Muscle of back (tissue), 3 donors: ENCODE measurements at regions not wholly inside any gene's neighbourhood (a gene's known extent, or its start where the extent isn't known, plus 50 kb on each side); places are given as distances from the start of the nearest gene placed in this dataset.

Experiments
- DNase-seq, 3 donors: peaks; one replicate each; pipeline versions ENCODE4 v3.0.0 to v3.0.0-alpha.2; 2013

GRCh38 chr16:48948911-48949310, 332.7 kb downstream of the CBLN1 start:
- no peak for DNase-seq

- DNase-seq, result no peak
Measured at GRCh38 chr16:48947371-48947713, 334.3 kb downstream of the CBLN1 start.

GRCh38 chr16:48946686-48947370, 334.8 kb downstream of the CBLN1 start:
- no peak for DNase-seq

- DNase-seq, result no peak
Measured at GRCh38 chr16:48942996-48943395, 333.0 kb upstream of the N4BP1 start.

GRCh38 chr16:48936811-48937210, 326.8 kb upstream of the N4BP1 start:
- DNase-seq, result no peak

GRCh38 chr16:48932216-48932855, 322.4 kb upstream of the N4BP1 start:
- no peak for DNase-seq

GRCh38 chr16:48930951-48931553, 321.1 kb upstream of the N4BP1 start:
- DNase-seq, result no peak

- no peak for DNase-seq
Measured at GRCh38 chr16:48919791-48920190, 309.8 kb upstream of the N4BP1 start.

GRCh38 chr16:48918520-48919258, 308.7 kb upstream of the N4BP1 start:
- DNase-seq, result no peak

GRCh38 chr16:48916566-48916965, 306.6 kb upstream of the N4BP1 start:
- no peak for DNase-seq

- no peak for DNase-seq
Measured at GRCh38 chr16:48914070-48914469, 304.1 kb upstream of the N4BP1 start.

- DNase-seq, result no peak
Measured at GRCh38 chr16:48913384-48913783, 303.4 kb upstream of the N4BP1 start.

GRCh38 chr16:48912360-48912759, 302.4 kb upstream of the N4BP1 start:
- DNase-seq, result no peak

- no peak for DNase-seq
Measured at GRCh38 chr16:48911700-48912099, 301.7 kb upstream of the N4BP1 start.

- DNase-seq, result no peak
Measured at GRCh38 chr16:48910214-48910613, 300.2 kb upstream of the N4BP1 start.

GRCh38 chr16:48909231-48909630, 299.3 kb upstream of the N4BP1 start:
- no peak for DNase-seq

- DNase-seq, result no peak
Measured at GRCh38 chr16:48907906-48908634, 298.1 kb upstream of the N4BP1 start.

GRCh38 chr16:48905632-48906505, 295.9 kb upstream of the N4BP1 start:
- DNase-seq, result no peak

GRCh38 chr16:48904333-48904732, 294.4 kb upstream of the N4BP1 start:
- no peak for DNase-seq

- no peak for DNase-seq
Measured at GRCh38 chr16:48903039-48903438, 293.1 kb upstream of the N4BP1 start.
